ENCODE measurements at regions not wholly inside any gene's neighbourhood (a gene's known extent, or its start where the extent isn't known, plus 50 kb on each side); places are given as distances from the start of the nearest gene placed in this dataset.

DNA sequence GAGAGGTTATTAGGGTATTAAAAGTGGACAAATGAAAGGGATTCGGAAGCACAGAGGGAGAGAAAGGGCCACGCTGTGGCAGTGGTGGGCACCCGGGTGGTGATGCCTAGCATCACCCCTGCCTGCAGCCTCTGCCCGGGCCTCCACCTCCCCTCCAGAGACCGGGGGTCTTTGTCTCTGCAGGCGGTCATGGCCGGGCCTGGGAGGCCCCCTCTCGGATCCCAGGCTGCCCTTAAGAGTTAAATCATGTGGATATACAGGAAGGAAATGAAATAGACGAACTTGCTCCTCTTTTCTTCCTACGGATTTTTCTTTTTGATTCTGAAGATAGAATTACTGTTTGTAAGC, 319.6 kb downstream of the ZNF536 start:
- TF ChIP-seq, protein P1, sequence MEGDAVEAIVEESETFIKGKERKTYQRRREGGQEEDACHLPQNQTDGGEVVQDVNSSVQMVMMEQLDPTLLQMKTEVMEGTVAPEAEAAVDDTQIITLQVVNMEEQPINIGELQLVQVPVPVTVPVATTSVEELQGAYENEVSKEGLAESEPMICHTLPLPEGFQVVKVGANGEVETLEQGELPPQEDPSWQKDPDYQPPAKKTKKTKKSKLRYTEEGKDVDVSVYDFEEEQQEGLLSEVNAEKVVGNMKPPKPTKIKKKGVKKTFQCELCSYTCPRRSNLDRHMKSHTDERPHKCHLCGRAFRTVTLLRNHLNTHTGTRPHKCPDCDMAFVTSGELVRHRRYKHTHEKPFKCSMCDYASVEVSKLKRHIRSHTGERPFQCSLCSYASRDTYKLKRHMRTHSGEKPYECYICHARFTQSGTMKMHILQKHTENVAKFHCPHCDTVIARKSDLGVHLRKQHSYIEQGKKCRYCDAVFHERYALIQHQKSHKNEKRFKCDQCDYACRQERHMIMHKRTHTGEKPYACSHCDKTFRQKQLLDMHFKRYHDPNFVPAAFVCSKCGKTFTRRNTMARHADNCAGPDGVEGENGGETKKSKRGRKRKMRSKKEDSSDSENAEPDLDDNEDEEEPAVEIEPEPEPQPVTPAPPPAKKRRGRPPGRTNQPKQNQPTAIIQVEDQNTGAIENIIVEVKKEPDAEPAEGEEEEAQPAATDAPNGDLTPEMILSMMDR (IDR thresholded peaks at IDR 0.05): no peak
- Histone ChIP-seq H3K4me3 (no peak overlapping the region), H3K36me3 (no peaks in the 10 kb centered on the region), H3K9me3 (no peaks in the 10 kb centered on the region), H3K4me1 (no peaks in the 10 kb centered on the region), H3K27me3 (no peaks in the 10 kb centered on the region), H3K27ac (no peak overlapping the region)
- DNase-seq (ENCODE audit: low spot score in 2 of 2): no peak
- intact Hi-C loops (cut with DNase I): no loop called here

DNA sequence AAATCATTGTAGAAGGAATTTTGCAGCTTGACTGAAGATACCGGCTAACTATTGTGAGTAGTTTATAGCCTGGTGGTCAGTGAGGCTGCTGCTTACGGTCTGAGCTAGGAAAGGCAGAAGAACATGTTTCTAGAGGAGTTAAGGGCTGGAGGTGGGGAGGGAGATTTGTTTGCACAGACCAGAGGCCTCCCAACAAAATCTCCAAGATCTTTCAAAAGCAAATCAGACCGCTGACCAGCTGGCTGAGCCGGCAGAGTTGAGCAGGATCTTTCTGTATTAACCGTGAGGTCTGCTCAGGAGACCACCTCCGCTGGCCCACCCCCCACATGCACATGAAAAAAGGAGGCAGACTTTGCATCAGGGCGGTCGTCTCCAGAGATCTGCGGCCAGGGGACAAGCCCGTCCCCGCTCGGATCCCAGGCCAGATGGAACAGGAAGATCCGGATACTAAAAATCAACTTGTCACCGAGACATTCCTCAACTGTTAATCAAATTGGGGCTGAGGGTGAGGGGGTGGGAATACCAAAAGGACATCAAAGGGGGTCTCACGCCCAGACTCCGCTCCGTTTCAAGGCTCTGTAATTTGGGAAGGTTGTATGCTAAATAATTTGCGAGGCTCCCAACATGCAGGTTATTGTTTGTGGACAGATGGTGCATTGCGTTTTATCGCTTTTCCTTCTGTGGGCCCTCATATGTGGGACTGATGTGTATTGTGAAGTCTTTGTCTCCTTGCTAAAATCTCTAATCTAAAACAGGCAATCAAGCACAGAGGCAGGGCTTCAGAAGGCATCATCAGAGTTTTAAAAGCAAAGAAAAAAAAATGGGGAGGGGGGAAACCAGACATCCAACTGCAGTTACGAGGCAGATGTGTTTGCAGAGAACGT, 319.0 kb downstream of the ZNF536 start:
- intact Hi-C loops (cut with DNase I): no loop called here
- DNase-seq (ENCODE audit: low spot score in 2 of 2): no peak
- TF ChIP-seq, protein P1 (IDR thresholded peaks at IDR 0.05): no peak
- Histone ChIP-seq H3K4me3 (no peak overlapping the region), H3K9me3 (no peaks in the 10 kb centered on the region), H3K27ac (no peak overlapping the region), H3K36me3 (no peaks in the 10 kb centered on the region), H3K4me1 (no peaks in the 10 kb centered on the region), H3K27me3 (no peaks in the 10 kb centered on the region)

DNA sequence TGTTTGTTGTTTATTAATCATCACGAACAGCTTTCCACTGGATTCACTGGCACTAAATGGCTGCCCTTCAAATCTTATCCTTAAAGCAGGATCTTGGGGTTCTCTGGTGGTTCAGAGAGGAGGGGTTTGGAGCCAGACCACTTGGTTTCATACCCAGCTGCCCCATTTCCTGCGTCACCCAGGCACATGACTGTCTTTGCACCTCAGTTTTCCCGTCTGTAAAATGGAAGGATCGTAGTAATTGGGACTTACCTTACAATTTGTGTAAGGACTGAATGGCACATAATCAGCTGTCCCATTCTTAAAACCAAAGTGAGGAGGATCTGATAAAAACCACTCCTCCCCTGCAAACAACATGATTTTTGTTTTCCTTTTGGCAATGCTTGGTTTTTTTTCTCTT, 318.3 kb downstream of the ZNF536 start:
- TF ChIP-seq, protein P1 (IDR thresholded peaks at IDR 0.05): no peak
- no peak overlapping the region for H3K4me3 ChIP-seq
- no peaks in the 10 kb centered on the region for H3K36me3 ChIP-seq
- DNase-seq (ENCODE audit: low spot score in 2 of 2): no peak
- no peaks in the 10 kb centered on the region for H3K9me3 ChIP-seq
- H3K27me3 ChIP-seq: no peaks in the 10 kb centered on the region
- intact Hi-C loops (cut with DNase I): no loop called here
- H3K27ac ChIP-seq: no peak overlapping the region
- H3K4me1 ChIP-seq: no peaks in the 10 kb centered on the region

DNA sequence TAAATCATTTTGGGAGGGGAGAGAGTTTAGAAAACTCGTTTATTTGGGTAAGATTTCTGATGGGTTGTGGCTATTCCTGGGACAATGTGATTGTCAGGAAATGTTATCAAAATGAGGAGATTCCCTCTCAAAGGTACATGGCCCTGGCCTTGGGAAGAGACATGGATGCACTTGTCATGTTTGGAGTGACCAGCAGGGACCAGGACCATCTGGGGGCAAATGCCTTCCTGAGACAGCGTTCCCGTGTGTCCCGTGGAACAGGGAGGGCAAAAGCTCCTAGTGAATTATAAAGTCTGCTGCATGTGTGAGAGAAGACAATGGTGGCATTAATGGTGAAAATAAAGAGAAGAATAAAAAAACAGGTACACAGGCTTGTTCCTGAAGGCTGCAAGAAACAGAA, 317.3 kb downstream of the ZNF536 start:
- no peak overlapping the region for H3K4me3 ChIP-seq
- intact Hi-C loops (cut with DNase I): no loop called here
- TF ChIP-seq, protein P1 (IDR thresholded peaks at IDR 0.05): no peak
- no peaks in the 10 kb centered on the region for H3K36me3 ChIP-seq
- no peak overlapping the region for H3K27ac ChIP-seq
- DNase-seq (ENCODE audit: low spot score in 2 of 2): no peak
- H3K9me3 ChIP-seq: no peaks in the 10 kb centered on the region
- H3K4me1 ChIP-seq: no peaks in the 10 kb centered on the region
- no peaks in the 10 kb centered on the region for H3K27me3 ChIP-seq

DNA sequence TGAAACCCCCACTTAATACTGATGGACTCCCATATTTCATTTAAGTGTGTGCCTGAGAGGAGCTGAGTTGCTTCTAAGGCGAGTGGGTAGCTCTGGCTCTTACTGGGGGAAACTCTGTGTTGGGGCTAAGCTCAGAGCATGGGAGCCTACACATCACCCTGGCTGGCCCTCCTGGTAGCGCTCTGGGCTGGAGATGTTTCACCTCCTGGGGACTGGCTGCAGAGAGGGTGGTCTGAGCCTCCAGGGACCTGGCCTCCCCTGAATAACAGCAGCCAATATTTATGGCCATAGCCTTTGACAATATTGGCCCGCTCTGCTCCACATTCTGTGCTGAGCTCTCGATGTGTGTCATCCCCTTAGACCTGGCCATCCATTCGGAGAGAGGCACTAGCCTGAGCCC, 316.5 kb downstream of the ZNF536 start:
- TF ChIP-seq, protein P1 (IDR thresholded peaks at IDR 0.05): no peak
- no peaks in the 10 kb centered on the region for H3K27me3 ChIP-seq
- no peaks in the 10 kb centered on the region for H3K4me1 ChIP-seq
- no peaks in the 10 kb centered on the region for H3K9me3 ChIP-seq
- no peak overlapping the region for H3K4me3 ChIP-seq
- no peak overlapping the region for H3K27ac ChIP-seq
- intact Hi-C loops (cut with DNase I): no loop called here
- no peak for DNase-seq (ENCODE audit: low spot score in 2 of 2)
- H3K36me3 ChIP-seq: no peaks in the 10 kb centered on the region

All from ascending aorta (tissue), 2 donors.